Trophoblast cell (in vitro differentiated cells and primary cell): ENCODE measurements at regions not wholly inside any gene's neighbourhood (a gene's known extent, or its start where the extent isn't known, plus 50 kb on each side); places are given as distances from the start of the nearest gene placed in this dataset.
"Not testable (repeated sequence)": the region's sequence is repeated elsewhere in the genome, so short reads cannot be mapped to it uniquely, and the experiment has no call there.

Experiments used
- DNase-seq, 2 donors: peaks; one replicate each; pipeline ENCODE4 v3.0.0-alpha.2; 2016
- H2AFZ ChIP-seq: 2 replicates; pipeline ENCODE4 v1.6.1; 2013; ENCODE audit warnings: low read length, moderate library complexity, mild to moderate bottlenecking; ENCODE audit not compliant: insufficient read depth, poor library complexity
- H2AK5ac ChIP-seq: 2 replicates; pipeline ENCODE4 v1.6.1; 2013; ENCODE audit warnings: mild to moderate bottlenecking, low read length
- H2BK120ac ChIP-seq: 2 replicates; pipeline ENCODE4 v1.6.1; 2013; ENCODE audit warnings: low read length, mild to moderate bottlenecking, moderate library complexity; ENCODE audit not compliant: insufficient read depth, poor library complexity
- H2BK12ac ChIP-seq: 2 replicates; pipeline ENCODE4 v1.6.1; 2013; ENCODE audit warnings: mild to moderate bottlenecking, low read length, moderate library complexity
- H2BK5ac ChIP-seq: 2 replicates; pipeline ENCODE4 v1.6.1; 2013; ENCODE audit warnings: low read length, low read depth, moderate library complexity, mild to moderate bottlenecking; ENCODE audit not compliant: poor library complexity
- H3K14ac ChIP-seq: 2 replicates; pipeline ENCODE4 v1.6.1; 2013; ENCODE audit warnings: mild to moderate bottlenecking, low read length
- H3K18ac ChIP-seq: 2 replicates; pipeline ENCODE4 v1.6.1; 2013; ENCODE audit warnings: mild to moderate bottlenecking, low read length
- H3K23ac ChIP-seq: 2 replicates; pipeline ENCODE4 v1.6.1; 2013; ENCODE audit warnings: low read length
- H3K27ac ChIP-seq: 2 replicates; pipeline ENCODE4 v1.5.1; 2013; ENCODE audit warnings: low read depth, mild to moderate bottlenecking, inconsistent platforms, low read length, moderate library complexity
- H3K27me3 ChIP-seq: 2 replicates; pipeline ENCODE4 v1.6.1; 2013; ENCODE audit warnings: inconsistent platforms, mild to moderate bottlenecking, low read length, moderate library complexity; ENCODE audit not compliant: insufficient read depth
- H3K36me3 ChIP-seq, 2 experiments: 1 replicate in 1 of 2; 2 replicates in 1 of 2; pipeline ENCODE4 v1.6.1; 2013; ENCODE audit warnings: low read length in 2 of 2, mild to moderate bottlenecking in 2 of 2, moderate library complexity in 1 of 2; ENCODE audit not compliant: insufficient read depth in 2 of 2, control insufficient read depth in 1 of 2
- H3K4ac ChIP-seq: 2 replicates; pipeline ENCODE4 v1.6.1; 2013; ENCODE audit warnings: low read depth, mild to moderate bottlenecking, low read length, moderate library complexity
- H3K4me1 ChIP-seq, 2 experiments: 1 replicate in 1 of 2; 2 replicates in 1 of 2; pipeline ENCODE4 v1.6.1; 2013; ENCODE audit warnings: low read length in 2 of 2, mild to moderate bottlenecking in 2 of 2, moderate library complexity in 1 of 2; ENCODE audit not compliant: insufficient read depth in 2 of 2, control insufficient read depth in 1 of 2
- H3K4me2 ChIP-seq: 2 replicates; pipeline ENCODE4 v1.6.1; 2013; ENCODE audit warnings: inconsistent platforms, mild to moderate bottlenecking, low read length, moderate library complexity
- H3K4me3 ChIP-seq: 2 replicates; pipeline ENCODE4 v1.5.1; 2013; ENCODE audit warnings: mild to moderate bottlenecking, low read depth, low read length, inconsistent platforms
- H3K79me1 ChIP-seq: one replicate; pipeline ENCODE4 v1.6.1; 2013; ENCODE audit warnings: low read length
- H3K79me2 ChIP-seq: 2 replicates; pipeline ENCODE4 v1.6.1; 2013; ENCODE audit warnings: low read length, mild to moderate bottlenecking; ENCODE audit not compliant: control insufficient read depth, insufficient read depth, poor library complexity
- H3K9ac ChIP-seq: 2 replicates; pipeline ENCODE4 v1.6.1; 2013; ENCODE audit warnings: mild to moderate bottlenecking, low read length
- H3K9me3 ChIP-seq: 2 replicates; pipeline ENCODE4 v1.6.1; 2013; ENCODE audit warnings: low read depth, mild to moderate bottlenecking, control low read depth, inconsistent platforms, low read length; ENCODE audit not compliant: insufficient read depth
- H4K12ac ChIP-seq: 2 replicates; pipeline ENCODE4 v1.6.1; 2013; ENCODE audit warnings: low read depth, mild to moderate bottlenecking, low read length, moderate library complexity
- H4K8ac ChIP-seq: 2 replicates; pipeline ENCODE4 v1.6.1; 2013; ENCODE audit warnings: low read depth, mild to moderate bottlenecking, low read length, moderate library complexity
- H4K91ac ChIP-seq: one replicate; pipeline ENCODE4 v1.6.1; 2013; ENCODE audit warnings: low read depth, mild to moderate bottlenecking, low read length, moderate library complexity
- WGBS: extraction: QIAGEN DNeasy Blood & Tissue Kit; methylation state at CpG from one replicate; pipeline ENCODE4 v1.1.7; 2013; ENCODE audit warnings: missing lambda C conversion rate; ENCODE audit not compliant: insufficient read length, insufficient coverage; ENCODE audit errors: extremely low coverage; 5-methylcytosine and 5-hydroxymethylcytosine counted together

DNA sequence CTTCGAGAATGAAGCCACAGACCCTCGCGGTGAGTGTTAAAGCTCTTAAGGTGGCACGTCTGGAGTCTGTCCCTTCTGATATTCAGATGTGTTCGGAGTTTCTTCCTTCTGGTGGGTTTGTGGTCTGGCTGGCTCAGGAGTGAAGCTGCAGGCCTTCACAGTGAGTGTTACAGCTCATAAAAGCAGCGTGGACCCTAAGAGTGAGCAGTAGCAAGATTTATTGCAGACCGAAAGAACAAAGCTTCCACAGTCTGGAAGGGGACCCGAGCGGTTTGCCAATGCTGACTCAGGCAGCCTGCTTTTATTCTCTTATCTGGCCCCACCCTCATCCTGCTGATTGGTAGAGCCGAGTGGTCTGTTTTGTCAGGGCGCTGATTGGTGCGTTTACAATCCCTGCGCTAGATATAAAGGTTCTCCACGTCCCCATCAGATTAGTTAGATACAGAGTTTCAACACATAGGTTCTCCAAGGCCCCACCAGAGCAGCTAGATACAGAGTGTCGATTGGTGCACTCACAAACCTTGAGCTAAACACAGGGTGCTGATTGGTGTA is 758.1 kb downstream of the SLC6A15 start:
- not testable (repeated sequence) for H3K14ac ChIP-seq, H3K4me3 ChIP-seq, H2AFZ ChIP-seq, H3K36me3 ChIP-seq, H3K27me3 ChIP-seq, H4K12ac ChIP-seq, H3K23ac ChIP-seq, H3K4me1 ChIP-seq, H4K8ac ChIP-seq, H3K9ac ChIP-seq, H3K4me2 ChIP-seq, DNase-seq, H3K79me2 ChIP-seq, H3K9me3 ChIP-seq, H3K18ac ChIP-seq, H3K27ac ChIP-seq, H3K4ac ChIP-seq
- no CpG with 5 or more reads among the region's 15 CpGs for WGBS
- H3K79me1 ChIP-seq: peaks cover 11% of the 10 kb centered on the region
- peak overlapping the region; percentile 51 for H2BK12ac ChIP-seq
- H2BK120ac ChIP-seq: peak overlapping the region; percentile 43
- peak overlapping the region; percentile 21 for H2AK5ac ChIP-seq
- peak overlapping the region; percentile 77 for H4K91ac ChIP-seq
- peak overlapping the region; percentile 40 for H2BK5ac ChIP-seq

- no peak overlapping the region for H4K91ac ChIP-seq
- no peak overlapping the region for H3K4me3 ChIP-seq
- no peak overlapping the region for H2AK5ac ChIP-seq
- H2BK5ac ChIP-seq: no peak overlapping the region
- H3K9ac ChIP-seq: no peak overlapping the region
- no peak overlapping the region for H2AFZ ChIP-seq
- no peak overlapping the region for H3K23ac ChIP-seq
- WGBS: no CpG with 5 or more reads among the region's 3 CpGs
- H2BK120ac ChIP-seq: no peak overlapping the region
- H3K79me1 ChIP-seq: peaks cover 5% of the 10 kb centered on the region
- no peak for DNase-seq
- no peak overlapping the region for H4K8ac ChIP-seq
- H4K12ac ChIP-seq: no peak overlapping the region
- H3K79me2 ChIP-seq: peaks cover 1% of the 10 kb centered on the region
- no peak overlapping the region for H3K4me2 ChIP-seq
- H3K4me1 ChIP-seq: peaks cover under 1% of the 10 kb centered on the region in 2 experiments
- no peak overlapping the region for H2BK12ac ChIP-seq
- H3K9me3 ChIP-seq: peaks cover 6% of the 10 kb centered on the region
- peaks cover 0 to 5% of the 10 kb centered on the region in 2 experiments for H3K36me3 ChIP-seq
- no peak overlapping the region for H3K27ac ChIP-seq
- H3K18ac ChIP-seq: no peak overlapping the region
- H3K14ac ChIP-seq: no peak overlapping the region
- no peak overlapping the region for H3K4ac ChIP-seq
- H3K27me3 ChIP-seq: no peaks in the 10 kb centered on the region
Observed at GRCh38 chr12:84150201-84150600, 762.4 kb downstream of the SLC6A15 start.

GRCh38 chr12:84148335-84148734 is 764.3 kb downstream of the SLC6A15 start:
- Histone ChIP-seq H3K14ac (no peak overlapping the region), H2AFZ (no peak overlapping the region), H4K8ac (no peak overlapping the region), H3K27ac (no peak overlapping the region), H3K23ac (no peak overlapping the region), H4K91ac (no peak overlapping the region), H4K12ac (no peak overlapping the region), H3K36me3 (peaks cover 0 to 3% of the 10 kb centered on the region in 2 experiments), H3K4me1 (no peaks in the 10 kb centered on the region), H3K4me3 (no peak overlapping the region), H2AK5ac (no peak overlapping the region), H2BK5ac (no peak overlapping the region), H3K27me3 (no peaks in the 10 kb centered on the region), H2BK120ac (no peak overlapping the region), H3K4ac (no peak overlapping the region), H3K4me2 (no peak overlapping the region), H3K79me1 (no peaks in the 10 kb centered on the region), H3K9ac (no peak overlapping the region), H3K79me2 (no peaks in the 10 kb centered on the region), H2BK12ac (no peak overlapping the region), H3K9me3 (peaks cover 6% of the 10 kb centered on the region), H3K18ac (no peak overlapping the region)
- WGBS: no CpG with 5 or more reads among the region's 3 CpGs
- no peak for DNase-seq

DNA sequence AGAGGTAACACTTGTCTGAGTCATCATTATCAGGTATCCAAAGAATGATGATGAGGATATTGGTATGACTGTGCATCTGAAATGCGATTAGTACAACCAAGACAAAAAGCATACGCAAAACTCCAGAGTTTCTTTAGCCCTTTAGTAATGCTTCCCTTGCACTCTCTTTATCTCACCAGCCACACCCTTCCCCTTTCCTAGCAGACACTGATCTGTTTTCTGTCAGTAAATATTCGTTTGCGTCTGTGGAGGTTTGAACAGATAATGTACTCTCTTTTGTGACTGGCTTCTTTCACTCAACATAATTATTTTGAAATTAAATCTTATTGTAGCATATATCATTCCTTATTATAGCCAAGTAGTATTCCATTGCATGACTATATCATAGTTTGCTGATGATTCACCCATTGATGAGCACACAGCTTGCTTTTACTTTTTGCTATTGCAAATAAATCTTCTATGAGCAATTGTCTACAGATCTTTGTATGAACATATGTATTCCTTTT is 775.7 kb downstream of the SLC6A15 start:
- Histone ChIP-seq H2AK5ac (no peak overlapping the region), H4K12ac (no peak overlapping the region), H3K36me3 (no peaks in the 10 kb centered on the region), H3K4me1 (no peaks in the 10 kb centered on the region), H3K4me2 (no peak overlapping the region), H3K4ac (no peak overlapping the region), H3K9me3 (no peaks in the 10 kb centered on the region), H3K14ac (no peak overlapping the region), H4K91ac (no peak overlapping the region), H3K27ac (peak overlapping the region; percentile 47), H2BK120ac (no peak overlapping the region), H3K79me2 (no peaks in the 10 kb centered on the region), H3K79me1 (peaks cover 3% of the 10 kb centered on the region), H3K9ac (no peak overlapping the region), H3K18ac (no peak overlapping the region), H3K27me3 (no peaks in the 10 kb centered on the region), H2BK5ac (no peak overlapping the region), H3K23ac (no peak overlapping the region), H2AFZ (no peak overlapping the region), H2BK12ac (no peak overlapping the region), H4K8ac (no peak overlapping the region), H3K4me3 (no peak overlapping the region)
- DNase-seq: no peak
- no CpG with 5 or more reads among the region's 4 CpGs for WGBS
